ENCODE measurements at regions not wholly inside any gene's neighbourhood (a gene's known extent, or its start where the extent isn't known, plus 50 kb on each side); places are given as distances from the start of the nearest gene placed in this dataset.

DNA sequence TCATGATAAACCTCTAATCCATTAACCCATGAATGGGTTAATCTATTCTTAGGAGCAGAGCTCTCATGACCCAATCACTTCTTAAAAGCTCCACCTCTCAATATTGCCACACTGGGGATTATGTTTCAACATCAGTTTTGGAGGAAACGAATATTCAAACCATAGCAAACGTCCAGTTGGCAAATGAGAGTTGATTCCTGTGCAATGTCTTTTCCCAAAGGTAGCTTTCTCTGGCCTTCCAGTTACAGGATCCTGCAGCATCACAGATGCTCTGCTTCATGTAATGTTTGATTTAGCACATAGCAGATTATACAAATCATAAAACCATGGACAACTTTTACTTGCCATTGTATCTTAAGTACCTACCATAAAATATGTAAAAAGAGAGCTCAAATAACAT is 481.0 kb downstream of the TNS1 start:
- DNase-seq (ENCODE audit: low spot score), result no peak

DNA sequence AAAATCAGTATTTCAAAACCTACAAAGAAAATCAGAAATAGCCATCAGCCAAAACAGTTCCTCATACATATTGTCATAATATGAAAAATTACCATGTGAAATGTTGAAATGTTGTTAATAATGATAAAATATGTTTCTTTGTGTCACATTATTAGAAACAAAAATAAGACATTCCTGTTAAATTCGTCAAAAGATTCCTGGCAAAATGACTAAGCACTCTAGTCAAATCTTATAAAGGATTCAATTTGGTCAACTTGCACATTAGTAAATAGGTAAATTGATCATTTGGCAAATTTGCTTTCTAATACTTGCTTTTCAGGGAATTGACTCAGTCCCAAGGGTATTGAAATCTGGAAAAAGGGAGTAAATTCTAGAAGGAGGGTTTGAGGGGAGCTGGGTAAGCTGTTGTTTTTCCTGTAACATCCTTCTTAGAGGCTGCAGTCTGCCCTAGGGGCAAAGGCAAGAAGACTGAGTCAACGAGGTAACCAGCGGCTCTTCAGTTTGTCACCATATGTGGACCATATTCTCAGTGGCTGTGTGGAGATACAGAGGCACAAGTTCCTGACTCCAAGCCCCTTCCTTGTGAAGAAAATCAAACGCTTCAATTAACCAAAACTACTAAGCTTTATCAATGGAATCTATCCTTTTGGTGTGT is 482.3 kb downstream of the TNS1 start:
- no peak for DNase-seq (ENCODE audit: low spot score)

DNA sequence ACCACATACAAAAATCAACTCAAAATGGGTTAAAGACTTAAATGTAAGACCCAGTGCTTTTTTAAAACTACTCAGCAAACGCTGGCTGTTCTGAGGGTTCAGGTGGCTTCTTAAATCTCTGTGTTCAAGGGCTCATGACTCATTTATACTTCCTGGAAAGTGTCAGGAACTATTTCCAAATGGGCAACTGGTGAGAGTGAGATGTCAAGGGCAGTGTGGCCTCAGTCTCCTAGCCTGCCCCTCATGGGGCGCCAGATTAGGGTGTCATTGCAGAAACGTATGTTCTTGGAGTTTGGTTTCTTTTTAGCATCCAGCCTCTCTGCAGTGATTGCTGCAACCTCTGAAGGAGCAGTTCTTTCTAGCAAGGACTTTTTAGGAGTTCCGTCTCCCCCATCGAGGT is 485.4 kb downstream of the TNS1 start:
- no peak for DNase-seq (ENCODE audit: low spot score)

DNA sequence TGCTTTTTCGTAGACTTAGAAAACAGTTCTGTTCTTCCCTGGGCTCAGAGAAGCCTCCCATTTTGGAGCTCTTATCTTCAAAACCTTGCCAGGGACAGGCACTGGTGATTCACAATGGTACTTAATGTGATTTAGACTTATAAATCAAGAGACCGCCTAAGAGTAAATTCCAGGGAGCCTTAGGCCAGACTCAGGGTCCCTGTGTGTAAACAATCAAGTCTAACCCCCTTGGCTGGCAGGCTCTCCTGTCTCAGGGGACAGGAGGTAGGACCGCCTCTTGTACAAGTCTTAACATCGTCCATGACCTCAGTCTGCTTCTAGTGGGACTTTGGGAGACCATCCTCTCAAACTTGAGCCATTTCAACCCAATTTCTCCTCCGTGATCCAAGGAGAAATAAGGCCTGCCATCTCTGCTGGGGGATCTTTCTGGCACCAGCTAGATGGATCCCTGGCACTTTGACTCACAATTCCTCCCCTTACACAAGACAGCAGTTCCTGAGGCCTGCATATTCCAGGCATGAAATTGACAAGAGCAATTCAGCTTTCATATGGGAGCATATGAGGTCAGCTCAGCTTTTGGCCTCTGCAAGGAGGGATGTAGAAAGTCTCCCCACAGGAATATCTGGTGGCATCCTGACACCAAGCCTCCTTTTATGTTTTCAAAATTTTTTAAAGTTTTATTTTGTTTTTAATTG is 487.0 kb downstream of the TNS1 start:
- no peak for DNase-seq (ENCODE audit: low spot score)

DNA sequence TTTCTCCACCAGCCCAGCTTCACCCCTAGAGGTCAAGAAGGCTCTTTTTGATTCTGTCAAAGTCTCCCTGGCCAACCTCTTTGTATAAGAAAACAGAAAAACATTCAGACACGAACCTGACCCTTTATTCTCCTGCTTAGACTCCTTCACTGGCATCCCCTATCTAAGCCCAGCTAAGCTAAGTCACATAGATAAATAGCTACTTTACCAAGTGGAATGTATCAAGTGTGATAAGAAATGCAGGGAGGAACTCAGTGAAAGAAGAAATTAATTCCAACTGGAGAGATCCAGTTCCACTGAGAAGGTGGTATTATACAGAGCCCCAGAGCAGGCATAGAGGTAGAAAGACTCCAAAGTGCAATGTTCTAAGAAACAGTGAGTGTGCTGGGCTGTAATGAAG is 489.5 kb downstream of the TNS1 start:
- no peak for DNase-seq (ENCODE audit: low spot score)

DNA sequence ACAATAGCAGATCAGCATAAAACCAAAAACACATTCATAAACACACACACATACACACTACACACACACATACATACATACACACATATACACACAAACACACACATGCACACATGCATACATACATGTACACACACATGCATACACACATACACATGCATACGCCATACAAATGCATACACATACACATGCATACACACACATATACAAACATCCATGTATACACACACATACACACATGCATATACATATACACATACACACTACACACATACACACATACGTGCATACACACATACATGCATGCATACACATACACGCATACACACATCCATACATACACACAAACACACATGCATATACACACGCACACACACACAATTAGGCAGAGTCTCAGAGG is 490.1 kb downstream of the TNS1 start:
- DNase-seq (ENCODE audit: low spot score), result no peak

DNA sequence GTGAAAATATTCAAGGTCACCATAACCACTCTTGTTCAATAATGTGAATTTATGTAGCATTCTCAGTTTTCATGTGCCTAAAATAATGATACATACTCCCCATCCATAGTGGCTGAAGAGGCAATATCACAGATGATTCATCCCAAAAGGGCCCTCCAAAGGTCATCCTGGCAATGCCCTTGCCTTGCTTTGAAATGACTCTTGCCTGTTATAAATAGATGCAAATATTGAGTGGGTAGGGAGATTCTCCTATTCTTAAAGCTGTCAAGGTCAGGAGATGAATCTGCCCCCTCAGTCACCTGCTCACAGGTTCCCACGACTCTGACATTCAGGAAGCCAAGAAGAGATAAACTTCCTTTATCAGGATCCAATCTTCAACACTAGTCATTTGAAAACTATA is 490.5 kb downstream of the TNS1 start:
- DNase-seq (ENCODE audit: low spot score), result no peak

DNA sequence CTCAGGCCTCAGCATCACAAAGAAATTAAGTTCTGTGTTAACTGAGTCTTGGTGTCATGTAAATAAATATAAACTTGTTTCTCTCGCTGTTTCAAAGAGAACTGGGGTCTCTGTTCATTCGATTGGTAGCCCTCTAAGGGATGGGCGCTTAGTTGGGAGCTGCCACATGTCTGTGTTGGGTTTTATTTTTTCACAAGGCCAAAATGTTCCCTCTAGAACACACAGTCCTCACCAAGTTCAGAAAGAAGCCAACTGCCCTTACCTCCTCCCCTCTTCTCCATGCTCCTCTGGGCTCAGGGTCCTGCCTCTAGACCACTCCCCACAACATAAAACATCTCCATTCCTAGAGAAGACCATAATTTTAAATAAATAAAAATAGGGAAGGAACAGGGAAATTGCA is 490.9 kb downstream of the TNS1 start:
- DNase-seq (ENCODE audit: low spot score), result no peak

DNA sequence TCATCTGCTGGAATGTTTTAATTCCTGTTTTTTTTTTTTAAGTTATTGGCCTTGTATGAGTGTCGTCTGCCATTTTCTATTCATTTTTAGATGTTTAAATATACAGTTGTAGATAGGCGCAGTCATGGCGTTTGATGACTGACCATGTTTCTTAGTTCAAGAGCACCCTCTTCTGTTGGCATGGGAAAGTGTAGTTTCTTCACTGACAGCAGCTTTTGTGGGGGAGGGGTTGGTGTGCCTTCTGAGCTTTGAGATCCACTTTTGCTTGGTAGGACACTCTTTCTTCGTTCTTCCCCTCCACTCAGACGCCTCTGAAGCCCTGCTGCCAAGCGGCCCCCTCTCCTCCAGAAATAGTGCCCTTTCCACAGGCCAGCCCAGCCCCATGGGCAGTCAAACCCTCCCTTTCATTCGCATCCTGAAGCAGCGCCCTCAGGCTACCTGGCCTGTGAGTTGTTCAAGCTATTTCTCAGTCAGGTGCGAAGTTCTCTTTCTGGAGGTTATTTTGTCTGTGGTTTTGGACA is 492.0 kb downstream of the TNS1 start:
- DNase-seq (ENCODE audit: low spot score), result peak; percentile 84

DNA sequence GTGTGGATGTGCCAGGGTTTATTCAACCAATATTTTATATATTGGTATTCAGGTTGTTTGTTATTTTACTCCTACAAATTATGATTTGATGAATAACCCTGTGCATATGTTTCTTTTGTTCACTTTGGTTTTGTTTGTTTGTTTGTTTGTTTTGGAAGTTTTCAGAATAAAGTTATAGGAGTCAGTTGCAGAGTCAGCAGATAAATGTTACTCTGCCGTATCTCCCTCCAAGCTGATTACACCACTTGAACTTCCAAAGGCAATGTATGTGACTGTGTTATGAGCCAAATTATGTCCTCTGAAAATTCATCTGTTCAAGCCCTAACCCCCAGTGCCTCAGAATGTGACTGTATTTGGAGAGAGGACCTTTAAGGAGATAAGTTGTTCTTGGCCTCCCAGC is 497.5 kb downstream of the TNS1 start:
- DNase-seq (ENCODE audit: low spot score), result no peak

DNA sequence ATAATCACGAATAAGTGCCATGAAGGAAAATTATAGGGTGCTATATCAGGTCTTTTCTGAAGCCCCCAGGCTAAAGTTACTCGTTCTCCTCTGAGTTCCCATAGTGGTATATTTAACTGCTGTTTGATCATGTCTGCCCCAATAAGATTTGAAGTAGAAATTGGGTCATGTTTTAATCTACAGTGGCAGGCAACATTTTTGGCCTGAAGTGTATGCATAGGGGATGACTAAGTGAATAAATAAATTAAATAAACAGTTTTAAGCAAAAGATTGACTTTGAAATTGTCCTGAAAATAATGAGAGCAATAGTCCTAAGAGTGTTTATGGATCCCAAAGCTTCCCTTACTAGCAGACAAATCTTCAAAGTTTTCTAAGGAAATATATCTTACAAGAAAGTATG is 500.9 kb downstream of the TNS1 start:
- no peak for DNase-seq (ENCODE audit: low spot score)

DNA sequence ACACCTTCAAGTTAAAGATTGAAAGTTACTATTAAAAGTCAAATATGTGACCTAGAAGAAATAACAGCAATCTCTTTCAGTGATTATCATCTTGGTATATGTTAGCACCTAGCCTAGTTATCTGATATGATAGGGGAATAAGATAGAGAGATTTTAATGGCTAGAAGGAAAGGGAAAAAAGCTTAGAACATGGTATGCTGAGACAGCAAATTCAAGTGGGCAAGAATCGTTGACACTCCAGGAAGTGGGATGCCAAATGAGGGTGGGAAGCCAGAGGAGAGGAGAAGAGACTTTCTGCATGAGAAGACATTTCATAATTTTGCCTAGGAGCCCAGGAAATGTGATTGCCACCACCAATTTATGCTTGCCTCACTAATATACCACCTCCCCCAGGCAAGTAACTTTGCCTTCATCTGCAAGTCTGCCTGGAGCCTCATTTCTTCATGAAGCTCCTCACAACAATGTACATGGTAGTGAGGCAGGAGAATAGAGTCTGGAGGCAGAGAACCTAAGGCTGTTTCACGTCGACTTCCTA is 504.9 kb downstream of the TNS1 start:
- no peak for DNase-seq (ENCODE audit: low spot score)

DNA sequence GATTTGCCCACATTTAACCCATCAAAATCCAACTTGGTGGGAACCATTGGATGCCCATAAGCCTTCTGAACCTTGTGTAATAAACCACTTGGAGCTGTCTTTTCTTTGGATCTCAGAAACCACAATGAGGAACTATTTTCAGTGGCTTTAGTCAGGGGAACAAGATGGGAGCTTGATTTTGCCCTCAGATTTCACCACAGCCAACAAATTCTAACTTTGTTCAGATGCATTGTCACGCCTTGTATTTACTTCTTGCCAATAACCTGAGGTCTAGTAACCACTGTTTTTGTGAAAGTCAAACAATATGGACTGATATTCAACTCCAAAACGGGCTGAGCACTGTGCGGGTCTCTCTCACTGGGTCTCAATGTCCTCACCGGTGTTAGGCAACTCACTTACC is 508.2 kb downstream of the TNS1 start:
- no peak for DNase-seq (ENCODE audit: low spot score)

DNA sequence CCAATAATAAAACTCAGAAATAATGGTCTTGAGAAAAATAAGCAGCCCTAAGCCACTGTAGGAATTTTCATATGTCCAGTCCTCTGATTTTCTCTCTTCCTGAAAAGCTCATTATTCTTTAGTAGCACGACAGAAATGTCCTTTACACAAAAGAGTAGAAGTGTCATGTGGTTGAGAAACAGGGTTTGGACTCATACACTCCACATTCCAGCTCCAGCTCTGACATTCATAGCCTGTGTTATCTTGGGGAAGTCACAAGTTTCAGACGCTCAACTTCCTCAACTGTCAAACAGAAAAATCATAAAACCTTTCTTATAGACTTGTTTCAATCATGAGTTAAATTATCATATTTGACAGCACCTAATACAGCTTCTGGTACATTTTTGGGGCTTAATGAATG is 511.5 kb downstream of the TNS1 start:
- no peak for DNase-seq (ENCODE audit: low spot score)

DNA sequence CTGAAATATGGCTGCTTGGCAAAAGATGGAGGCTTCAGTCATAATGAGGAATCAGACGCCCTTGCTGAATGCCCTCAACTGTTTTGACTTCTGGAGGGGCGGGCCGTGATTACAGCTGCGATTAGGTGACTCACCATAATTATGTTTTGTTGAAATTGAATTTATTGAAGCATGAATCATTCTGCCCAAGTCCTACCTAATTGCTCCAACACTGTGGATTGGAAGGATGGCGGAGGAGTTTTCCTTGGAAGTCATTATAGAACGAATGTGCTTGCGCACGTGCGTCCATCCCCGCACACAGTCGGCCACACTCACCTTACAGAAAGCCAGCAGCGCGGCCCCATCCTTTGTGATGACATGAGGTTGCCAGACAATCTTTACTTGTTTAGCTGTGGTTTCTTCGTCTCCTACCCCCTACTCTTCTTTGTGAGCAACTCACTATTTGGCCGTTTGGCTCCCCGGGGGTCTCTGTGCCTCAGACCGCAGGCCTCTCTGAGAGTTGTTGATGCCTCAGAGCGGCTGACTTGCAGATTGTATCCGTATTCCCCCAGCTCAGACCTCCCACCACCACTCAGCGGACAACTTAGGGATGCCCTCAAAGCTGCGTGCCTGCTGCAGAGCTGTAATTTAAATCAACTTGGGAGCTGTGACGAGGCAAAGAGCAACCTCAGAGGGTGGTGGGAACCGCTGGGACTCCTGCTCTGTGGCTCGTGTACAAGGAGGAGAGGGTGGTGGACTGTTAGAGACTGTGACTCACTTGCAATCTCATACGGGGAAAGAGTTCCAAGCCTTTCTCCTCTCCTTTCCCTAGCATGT is 513.4 kb downstream of the TNS1 start:
- no peak for DNase-seq (ENCODE audit: low spot score)

DNA sequence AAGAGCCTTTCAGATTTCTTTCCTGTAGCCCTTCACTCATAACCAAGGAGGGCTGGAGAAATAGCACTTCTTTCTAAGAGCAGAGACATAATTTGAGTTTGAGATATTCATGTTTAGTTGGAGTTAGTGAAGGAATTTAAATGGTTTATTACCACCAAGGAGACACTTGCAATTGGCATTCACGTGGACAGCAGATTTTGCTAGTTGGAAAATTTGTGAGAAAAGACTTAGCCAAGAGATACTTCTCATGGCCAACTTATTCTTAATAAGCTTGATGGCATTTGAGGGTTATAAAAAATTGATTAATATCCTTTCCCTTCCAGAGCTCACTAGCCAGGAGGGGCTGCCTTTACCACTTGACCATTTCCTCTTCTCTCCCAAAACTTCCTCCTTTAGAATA is 518.7 kb downstream of the TNS1 start:
- no peak for DNase-seq (ENCODE audit: low spot score)

DNA sequence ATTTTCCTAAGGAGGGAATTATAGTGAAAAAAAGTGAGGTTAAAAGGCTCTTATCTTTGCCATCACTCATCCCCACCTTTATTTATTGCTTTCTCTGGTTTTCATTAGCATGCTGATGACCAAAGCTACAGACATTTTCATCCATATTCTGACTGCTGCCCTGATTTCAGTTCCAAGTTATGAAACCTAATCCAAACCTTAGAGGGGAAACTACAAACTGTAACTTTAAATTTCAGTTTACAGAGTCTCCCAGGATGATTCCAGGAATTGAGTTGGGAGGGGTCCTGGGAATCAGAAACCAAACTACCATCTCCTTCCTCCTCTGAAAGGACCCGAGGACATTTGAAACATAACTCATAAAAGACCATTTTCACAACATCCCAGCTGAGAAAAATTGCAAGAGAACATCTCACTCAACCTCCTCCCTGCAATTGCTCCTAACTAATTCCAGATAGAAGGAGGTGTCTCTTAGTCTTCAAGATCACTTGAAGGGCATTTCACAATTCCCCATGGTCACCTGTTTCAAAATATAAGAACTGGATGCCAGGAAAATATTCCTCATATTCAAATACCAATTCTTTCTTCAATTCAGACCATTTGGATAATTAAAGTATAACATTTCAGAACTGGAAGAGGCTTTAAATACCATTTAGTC is 520.6 kb downstream of the TNS1 start:
- DNase-seq (ENCODE audit: low spot score), result no peak

DNA sequence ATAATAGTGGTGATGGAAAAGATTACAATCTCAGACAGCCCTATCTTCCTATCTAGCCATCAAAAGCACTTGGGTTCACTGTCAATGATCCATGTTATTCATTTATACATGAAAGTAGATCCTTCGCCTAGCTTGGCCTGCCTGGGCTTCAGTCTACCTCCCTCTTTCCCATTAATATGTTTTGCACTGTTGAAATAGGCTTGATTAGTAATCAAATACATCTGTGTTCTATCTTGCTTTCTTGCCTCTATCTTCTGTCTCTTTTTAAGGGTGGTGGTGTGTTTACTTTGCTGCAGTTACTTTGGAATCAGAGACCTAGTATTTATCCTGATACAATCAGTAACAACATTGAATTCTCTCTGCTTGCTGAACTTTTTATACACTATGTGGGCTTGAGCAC is 521.2 kb downstream of the TNS1 start:
- DNase-seq (ENCODE audit: low spot score), result no peak

DNA sequence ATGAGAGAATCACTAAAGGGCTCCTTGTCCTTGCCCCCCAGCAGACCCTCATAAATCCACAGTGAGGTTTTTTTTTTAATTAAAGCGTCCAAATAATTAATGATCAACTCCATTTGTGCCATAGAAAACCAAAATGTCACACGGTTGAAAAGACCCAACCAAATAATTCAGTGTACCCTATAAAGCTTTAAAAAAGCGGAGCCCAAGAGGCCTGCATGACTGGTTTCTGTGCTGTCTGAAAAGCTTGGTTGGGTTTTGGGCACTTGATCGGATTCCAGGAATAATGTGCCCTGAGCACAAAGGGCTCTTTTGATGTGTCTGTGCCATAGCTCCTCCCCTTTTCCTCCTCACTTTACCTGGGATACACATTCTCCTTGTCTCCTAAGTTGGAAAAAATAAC is 523.2 kb downstream of the TNS1 start:
- peak; percentile 26 for DNase-seq (ENCODE audit: low spot score)

DNA sequence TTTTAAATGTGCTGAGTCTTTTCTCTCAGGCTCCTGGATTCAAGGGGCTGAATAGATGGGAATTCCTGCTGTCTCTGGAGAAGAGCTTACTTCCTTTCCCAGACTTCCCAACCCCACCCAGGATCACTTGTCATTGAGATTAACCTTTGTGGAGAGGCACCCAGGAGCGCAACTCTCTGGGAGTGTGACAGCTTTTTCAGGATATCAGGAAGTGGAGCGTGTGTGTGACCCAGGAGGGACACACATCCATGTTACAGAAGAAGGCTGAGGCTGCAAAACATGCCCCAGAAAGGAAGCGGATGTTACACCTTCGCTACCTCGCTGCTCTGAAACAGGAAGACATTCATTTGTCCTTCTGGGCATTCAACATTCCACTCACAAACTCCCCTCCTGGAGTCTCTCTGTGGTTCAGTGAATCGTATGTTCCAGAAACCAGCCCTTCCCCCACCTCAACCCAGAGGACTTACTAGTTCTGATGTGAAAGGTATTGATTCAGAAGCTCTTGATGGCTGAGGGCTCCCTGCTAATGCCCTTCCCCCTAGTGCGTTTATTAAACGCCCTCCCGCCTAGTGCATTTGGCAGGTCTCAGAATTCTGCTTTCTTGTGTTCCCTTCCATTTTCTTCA is 523.9 kb downstream of the TNS1 start:
- DNase-seq (ENCODE audit: low spot score), result peak; percentile 47

DNA sequence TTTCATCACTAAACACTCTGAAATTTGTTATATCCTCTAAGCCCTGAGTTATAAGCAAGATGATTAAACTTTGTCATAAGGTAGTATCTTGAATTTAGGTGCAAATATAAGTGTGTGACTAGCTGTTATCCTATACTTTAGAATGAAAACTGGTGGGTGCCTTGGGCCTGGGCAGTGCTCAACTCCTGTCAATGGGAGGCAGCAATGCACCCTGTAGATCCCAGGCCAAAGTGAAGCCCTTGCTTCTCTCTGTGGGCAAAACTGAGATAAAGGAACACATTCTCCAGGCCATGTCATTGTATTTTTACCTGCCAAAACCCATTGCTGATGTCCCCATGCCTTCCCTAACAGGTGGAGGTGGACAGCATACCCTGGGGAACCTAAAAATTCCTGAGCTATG is 525.2 kb downstream of the TNS1 start:
- DNase-seq (ENCODE audit: low spot score), result no peak

DNA sequence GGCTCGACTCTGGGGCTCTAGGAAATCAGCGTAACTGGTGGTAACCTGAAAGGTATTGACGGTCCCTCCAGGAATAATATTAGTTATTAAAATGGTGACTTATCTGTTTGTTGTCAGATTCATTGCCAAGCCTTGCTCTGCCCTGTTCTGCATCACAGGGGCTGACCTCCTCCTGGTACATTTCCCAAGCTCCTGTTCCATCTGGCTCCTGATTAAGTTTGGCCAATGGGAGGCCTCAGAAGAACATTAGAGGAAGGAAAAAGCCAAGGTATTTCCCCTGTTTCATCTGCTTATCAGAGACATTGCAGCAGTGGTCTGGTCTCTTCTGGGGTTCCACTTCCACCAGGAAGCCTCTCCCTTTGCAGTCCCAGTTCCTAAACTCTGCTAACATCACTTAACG is 527.0 kb downstream of the TNS1 start:
- DNase-seq (ENCODE audit: low spot score), result no peak
